Anterior cingulate cortex (tissue), 58 donors: ENCODE measurements at regions not wholly inside any gene's neighbourhood (a gene's known extent, or its start where the extent isn't known, plus 50 kb on each side); places are given as distances from the start of the nearest gene placed in this dataset.
"Not testable (repeated sequence)": the region's sequence is repeated elsewhere in the genome, so short reads cannot be mapped to it uniquely, and the experiment has no call there.

Experiments
- DNase-seq, 58 donors: peaks; one replicate each; lab custom pipeline; 2025; lab: John Stamatoyannopoulos, UW

DNA sequence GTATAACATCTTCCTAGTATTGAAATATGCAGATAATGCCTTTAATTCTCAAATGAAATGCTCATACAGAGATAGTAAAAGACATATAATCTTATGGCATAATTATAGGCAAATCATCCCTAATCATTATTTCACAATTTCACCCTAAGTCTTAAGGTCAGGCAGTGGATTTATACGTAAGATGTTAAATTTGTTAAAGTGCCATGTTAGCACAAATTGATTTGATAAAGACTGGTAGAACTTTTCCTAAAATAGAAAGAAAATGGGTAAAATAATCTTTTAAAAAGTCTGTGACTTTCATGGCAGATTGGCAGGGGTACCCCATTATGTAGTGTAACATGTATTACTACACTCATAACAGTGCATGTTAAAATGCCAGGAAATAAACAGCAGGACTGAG is 1092.7 kb upstream of the GOT2 start:
- no peak for DNase-seq

DNA sequence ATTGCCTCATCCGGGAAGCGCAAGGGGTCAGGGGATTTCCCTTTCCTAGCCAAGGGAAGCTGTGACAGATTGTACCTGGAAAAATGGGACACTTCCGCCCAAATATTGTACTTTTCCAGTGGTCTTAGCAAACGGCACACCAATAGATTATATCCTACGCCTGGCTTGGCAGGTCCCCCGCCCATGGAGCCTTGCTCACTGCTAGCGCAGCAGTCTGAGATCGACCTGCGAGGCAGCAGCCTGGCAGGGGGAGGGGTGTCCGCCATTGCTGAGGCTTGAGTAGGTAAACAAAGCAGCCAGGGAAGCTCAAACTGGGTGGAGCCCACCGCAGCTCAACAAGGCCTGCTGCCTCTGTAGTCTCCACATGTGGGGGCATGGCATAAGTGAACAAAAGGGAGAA is 1075.4 kb upstream of the GOT2 start:
- DNase-seq, result not testable (repeated sequence)

GRCh38 chr16:59783191-59783590 is 1049.1 kb upstream of the GOT2 start:
- no peak for DNase-seq

DNA sequence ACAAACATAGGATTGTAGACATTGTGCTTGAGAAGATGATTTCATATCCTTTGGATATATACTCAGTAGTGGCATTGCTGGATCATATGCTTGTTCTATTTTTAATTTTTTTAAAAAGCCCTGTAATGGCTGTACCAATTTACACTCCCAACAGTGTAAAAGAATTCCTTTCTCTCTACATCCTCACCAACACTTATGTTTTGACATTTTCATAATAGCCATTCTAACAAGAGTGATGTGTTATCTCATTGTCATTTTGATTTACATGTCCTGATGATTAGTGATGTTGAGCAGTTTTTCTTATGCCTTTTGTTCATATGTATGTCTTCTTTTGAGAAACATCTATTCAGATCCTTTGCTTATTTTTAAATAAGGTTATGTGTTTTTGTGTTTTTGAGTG is 1039.2 kb upstream of the GOT2 start:
- DNase-seq, result no peak

DNA sequence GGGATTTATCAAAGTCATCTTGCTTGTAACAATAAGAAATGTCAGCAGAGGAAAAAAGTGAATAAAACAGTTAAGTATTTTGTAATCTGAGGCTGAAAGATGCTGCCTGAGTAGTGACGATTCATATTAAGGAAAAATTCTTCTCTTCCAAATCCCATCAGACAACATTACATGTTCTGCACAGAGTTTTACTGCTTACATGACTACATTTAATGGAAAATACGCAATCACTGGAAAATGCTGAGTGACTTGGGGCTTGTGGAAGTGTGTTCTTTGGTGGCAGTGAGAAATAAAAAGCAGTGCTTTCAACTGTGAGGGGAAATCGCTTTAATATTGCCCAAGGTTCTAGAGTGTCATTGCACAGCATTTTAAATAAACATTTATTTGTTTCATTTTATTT is 1025.2 kb upstream of the GOT2 start:
- DNase-seq, result no peak

- no peak for DNase-seq
Observed at GRCh38 chr16:59758848-59759247, 1024.7 kb upstream of the GOT2 start.

GRCh38 chr16:59754854-59755253 is 1020.7 kb upstream of the GOT2 start:
- DNase-seq, result no peak

DNA sequence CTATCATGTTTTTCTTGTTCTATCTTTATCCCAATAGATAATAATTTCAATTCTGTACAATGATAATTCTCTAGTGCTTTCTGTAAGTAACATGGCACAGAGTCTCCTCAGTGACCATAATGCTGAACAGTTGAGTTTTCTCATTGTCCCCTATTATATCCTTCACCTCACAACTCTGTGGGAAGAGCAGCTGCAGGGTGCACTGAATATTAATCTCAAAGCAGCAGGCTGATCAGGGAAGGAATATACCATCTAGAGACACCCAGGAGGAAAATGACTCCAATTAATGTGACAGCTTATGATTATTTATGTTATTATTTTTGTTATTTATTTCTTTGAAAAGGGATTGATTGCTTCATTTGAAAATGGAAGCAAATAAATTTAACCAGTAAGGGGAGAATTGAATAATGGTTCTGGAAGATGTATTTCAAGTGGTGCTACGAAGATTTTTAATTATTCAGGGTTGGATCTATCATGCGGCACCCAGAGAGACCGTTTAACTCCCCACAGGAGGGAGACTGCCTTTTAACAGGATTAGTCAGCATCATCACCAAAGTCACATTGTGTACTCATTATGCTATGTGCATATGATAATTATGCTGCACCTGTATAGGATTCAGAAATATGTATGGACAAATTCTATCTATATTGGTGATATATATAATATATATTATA is 1015.7 kb upstream of the GOT2 start:
- no peak for DNase-seq

DNA sequence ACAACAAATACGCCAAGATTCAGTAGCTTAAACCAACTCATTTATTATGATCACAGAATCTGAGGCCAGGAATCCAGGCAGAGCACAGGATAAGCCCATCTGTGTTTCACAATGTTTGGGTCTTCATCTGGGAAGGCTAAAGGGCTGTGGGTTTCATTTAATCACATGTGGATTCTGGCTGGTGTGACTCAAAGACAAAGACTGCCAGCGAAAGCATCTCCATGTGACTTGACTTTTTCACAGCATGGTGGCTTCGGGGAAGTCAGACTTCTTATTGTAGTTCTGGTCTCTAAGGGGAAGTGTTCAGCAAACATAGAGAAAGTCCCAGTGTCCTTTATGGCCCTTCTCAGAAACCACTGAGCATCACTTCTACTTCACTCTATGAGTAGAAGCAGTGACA is 1014.4 kb upstream of the GOT2 start:
- no peak for DNase-seq

DNA sequence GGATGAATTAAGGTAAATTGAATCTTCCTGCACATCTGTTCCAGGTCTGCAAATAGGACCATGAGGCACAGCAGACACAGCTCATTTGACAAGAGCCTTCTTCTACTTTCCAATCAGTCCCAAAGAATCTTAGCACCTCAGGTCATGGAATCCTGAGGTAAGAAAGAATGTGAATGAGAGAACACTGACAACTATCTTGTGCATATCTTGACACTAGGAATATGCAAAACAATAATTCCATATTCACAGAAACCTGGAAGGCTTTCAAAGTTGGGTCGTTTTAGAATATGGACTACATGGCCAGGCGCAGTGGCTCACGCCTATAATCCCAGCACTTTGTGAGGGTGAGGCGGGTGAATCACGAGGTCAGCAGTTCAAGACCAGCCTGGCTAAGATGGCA is 1009.4 kb upstream of the GOT2 start:
- DNase-seq, result no peak

GRCh38 chr16:59740858-59741257 is 1006.7 kb upstream of the GOT2 start:
- no peak for DNase-seq

DNA sequence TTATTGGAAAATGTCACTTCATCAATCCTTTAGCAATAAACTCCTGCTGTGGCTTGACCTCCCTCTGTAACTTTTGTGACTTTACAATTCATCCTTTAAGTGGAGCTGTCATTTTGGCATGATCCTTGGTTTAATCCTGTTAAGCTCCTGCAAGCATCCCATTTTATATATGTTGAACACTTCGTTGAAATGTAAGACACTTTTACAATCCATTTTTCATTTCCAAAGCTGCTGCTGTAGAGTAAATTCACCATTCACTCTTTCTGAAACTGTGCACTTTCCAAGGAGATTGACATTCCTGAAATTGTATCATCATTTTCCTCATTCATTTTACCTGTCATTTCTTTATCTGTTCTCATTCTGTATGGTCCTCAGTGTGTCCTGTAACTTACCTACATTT is 1003.2 kb upstream of the GOT2 start:
- DNase-seq, result no peak

GRCh38 chr16:59733321-59733720 is 999.2 kb upstream of the GOT2 start:
- peak in 4 of 58 donors; percentile 1 to 65 (median 18) for DNase-seq

DNA sequence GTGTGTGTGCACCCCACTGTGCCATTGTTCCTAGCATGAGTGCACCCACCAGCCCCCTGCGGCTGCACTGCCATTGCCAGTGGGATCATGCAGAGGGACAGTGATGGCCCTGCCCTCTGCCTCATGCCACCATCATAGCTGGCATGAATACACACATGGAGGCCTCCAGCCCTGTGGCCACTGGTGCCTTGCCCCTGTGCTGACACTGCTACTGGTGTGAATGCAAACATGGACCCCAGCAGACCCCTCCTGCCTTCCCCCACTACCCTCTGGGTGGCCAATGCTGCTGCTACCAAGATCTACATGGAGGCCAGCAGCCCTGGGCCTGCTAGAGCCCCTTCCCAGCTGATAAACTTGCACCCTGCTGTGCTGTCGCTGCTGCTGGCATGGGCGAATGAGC is 995.5 kb upstream of the GOT2 start:
- DNase-seq, result no peak

DNA sequence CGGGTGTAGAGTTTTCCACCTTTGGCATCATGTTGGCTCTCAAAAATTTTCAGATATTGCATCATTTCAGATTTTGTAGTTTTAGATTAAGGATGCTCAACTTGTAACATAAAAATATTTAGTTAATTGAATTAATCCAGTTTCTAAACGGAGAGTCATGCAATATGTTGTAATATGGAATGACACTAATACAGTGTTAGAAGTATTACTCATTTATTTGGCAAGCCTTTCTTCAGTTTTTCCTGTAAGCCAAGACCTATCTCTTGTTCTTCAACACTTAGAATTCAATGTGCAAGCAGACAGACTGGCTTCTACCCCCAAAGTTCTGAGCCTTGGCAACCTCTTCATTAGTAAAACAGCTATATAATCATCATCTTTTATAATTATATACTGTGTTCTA is 985.0 kb upstream of the GOT2 start:
- no peak for DNase-seq

GRCh38 chr16:59707436-59708226 is 973.5 kb upstream of the GOT2 start:
- DNase-seq, result no peak

DNA sequence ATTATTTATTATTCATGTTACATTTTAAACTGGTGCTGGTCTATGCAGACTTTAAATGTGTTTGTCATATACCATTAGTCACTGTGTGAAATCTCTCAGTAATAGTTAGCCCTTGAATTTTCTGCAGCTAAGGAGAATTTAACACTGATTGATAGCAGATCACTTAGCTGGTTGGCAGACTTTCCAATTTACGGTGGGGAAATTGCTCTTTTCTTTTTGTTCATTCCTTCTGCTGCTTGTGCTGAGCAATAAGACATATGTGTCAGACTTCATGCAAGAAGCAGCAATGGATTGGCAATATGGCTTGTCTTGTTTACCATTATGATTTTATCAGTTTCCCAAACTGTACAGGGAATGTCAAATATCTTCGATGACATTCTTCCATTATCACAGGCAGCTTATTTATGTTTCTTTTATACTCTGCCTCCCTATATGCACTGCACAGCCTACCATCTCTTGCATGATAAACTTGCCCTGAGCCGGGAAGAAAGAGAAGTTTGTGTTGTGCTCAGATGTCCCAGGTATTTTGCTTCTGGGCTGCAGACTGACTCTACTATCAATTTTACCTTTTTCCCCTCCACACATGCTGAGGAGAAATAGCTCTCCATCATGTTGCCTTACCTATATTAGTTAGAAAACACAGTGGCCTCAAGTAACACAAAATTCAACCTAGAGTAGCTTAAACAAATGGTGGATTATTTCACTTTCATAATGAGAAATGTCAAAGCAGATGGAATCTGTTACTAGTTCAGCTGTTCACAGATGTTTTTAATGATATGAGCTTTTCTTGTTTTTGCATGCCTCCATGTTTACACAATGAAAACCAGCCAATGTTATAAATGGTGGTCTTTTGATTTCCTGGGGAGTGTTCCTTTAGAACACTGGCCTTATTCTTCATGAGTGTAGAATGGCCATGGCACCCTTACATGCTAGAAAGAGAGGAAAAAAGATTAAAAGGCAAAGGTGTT is 968.1 kb upstream of the GOT2 start:
- no peak for DNase-seq

DNA sequence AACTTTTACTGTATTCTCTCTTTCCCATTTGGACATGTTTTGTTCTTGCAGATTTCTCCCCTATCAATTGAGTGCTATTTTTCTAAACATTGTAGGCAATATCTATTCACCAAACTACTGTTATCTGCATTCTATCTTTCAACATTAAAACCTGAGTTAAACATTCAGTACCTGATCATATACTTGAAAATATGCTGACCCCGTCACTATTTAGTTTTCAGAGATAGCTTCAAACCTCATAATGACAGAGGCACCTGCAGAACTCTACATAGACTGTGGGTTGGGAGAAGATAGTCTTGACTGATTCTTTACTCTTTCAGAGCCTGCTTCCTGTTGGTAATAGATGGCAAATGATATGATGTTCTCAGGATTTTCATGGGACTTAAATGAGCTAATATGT is 965.7 kb upstream of the GOT2 start:
- no peak for DNase-seq

DNA sequence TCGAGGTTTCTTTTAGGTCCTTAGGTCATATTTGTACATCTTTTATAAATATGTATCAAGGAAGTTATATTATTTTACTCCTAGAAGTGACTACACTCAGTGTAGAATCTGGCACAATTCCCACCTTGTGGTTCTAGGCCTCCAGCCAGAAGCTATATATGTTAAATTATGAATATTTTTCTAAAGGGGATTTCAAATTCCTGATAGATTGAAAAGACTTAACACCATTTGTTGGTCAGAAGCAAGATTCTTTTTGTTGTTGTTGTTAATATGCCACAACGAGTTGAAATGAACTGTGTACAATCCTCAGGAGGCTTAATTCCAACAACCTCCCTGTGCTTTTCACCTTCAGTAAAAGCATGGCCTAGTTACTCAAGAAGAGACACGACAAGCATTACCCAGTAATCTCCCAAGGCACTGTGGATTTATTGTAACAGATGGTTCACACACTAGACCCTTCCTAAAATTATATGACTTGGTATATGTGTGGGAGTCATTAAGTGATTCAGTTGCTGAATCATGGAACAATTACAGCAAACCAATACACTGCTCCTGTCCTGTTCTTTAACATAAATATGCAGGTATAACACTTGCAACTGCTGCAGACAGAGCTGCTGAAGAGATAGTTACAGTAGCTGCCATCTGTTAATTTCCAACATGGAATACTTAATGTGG is 964.4 kb upstream of the GOT2 start:
- no peak for DNase-seq

DNA sequence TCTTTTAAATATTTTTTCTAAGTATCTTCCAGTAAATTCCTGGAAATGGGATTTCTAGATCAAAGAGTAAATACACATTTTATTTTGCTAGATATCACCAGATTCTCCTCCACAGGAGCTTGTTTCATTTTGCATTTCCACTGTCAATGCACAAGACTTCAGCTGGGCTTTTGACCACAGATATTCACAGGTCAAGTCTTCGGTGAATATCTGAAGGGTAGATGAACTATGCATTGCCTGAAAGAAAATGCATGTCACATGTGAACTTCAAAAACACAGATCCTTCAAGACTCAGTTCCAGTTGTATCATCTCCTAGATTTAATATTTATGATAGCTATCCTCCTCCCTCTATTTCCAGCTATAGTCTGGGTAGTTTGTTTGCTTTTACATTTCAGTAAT is 963.6 kb upstream of the GOT2 start:
- DNase-seq, result no peak

DNA sequence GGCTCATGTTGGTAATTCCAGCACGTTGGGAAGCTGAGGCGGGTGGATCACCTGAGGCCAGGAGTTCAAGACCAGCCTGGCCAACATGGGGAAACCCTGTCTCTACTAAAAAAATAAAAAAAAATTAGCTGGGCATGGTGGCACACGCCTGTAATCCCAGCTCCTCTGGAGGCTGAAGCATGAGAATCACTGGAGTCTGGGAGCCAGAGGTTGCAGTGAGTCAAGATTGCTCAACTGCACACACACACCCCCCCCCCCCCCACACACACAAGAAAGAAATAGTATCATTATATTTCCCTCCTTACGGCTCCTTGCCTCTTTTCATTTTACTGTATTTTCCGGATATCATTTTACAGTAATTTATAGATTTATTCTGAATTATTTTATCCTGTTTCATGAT is 963.1 kb upstream of the GOT2 start:
- DNase-seq, result no peak
